H9 (cell line): ENCODE measurements at regions not wholly inside any gene's neighbourhood (a gene's known extent, or its start where the extent isn't known, plus 50 kb on each side); places are given as distances from the start of the nearest gene placed in this dataset.

ENCODE experiments used
- DNase-seq: peaks from one replicate; pipeline ENCODE4 v3.0.0-alpha.2; 2017
- H2AFZ ChIP-seq: one replicate; pipeline ENCODE4 v1.6.1; 2013; ENCODE audit warnings: mild to moderate bottlenecking, low read length, control low read depth, moderate library complexity
- H2AK5ac ChIP-seq: 2 replicates; pipeline ENCODE4 v1.6.1; 2013; ENCODE audit warnings: low read length, control low read depth, mixed read lengths; ENCODE audit not compliant: insufficient read length
- H2BK120ac ChIP-seq: one replicate; pipeline ENCODE4 v1.6.1; 2013; ENCODE audit warnings: low read depth, mild to moderate bottlenecking, low read length, control low read depth, inconsistent platforms; ENCODE audit not compliant: poor library complexity, severe bottlenecking
- H2BK12ac ChIP-seq: 2 replicates; pipeline ENCODE4 v1.6.1; 2013; ENCODE audit warnings: low read length, control low read depth, mixed read lengths, low read depth; ENCODE audit not compliant: insufficient read length
- H2BK15ac ChIP-seq: 2 replicates; pipeline ENCODE4 v1.6.1; 2013; ENCODE audit warnings: low read depth, low read length, control low read depth
- H2BK20ac ChIP-seq: one replicate; pipeline ENCODE4 v1.6.1; 2013; ENCODE audit warnings: low read depth, mild to moderate bottlenecking, low read length, control low read depth, inconsistent platforms; ENCODE audit not compliant: poor library complexity, severe bottlenecking
- H2BK5ac ChIP-seq: 2 replicates; pipeline ENCODE4 v1.6.1; 2013; ENCODE audit warnings: low read length, control low read depth, mixed read lengths; ENCODE audit not compliant: insufficient read length
- H3K14ac ChIP-seq: 2 replicates; pipeline ENCODE4 v1.6.1; 2013; ENCODE audit warnings: low read length, control low read depth; ENCODE audit not compliant: insufficient read depth
- H3K18ac ChIP-seq: 2 replicates; pipeline ENCODE4 v1.6.1; 2013; ENCODE audit warnings: low read depth, mild to moderate bottlenecking, mixed read lengths, low read length, control low read depth; ENCODE audit not compliant: insufficient read length
- H3K23ac ChIP-seq: 2 replicates; pipeline ENCODE4 v1.6.1; 2013; ENCODE audit warnings: low read length, control low read depth, mixed read lengths, low read depth; ENCODE audit not compliant: insufficient read length
- H3K23me2 ChIP-seq: 2 replicates; pipeline ENCODE4 v1.6.1; 2013; ENCODE audit warnings: low read depth, mild to moderate bottlenecking, mixed read lengths, low read length, control low read depth; ENCODE audit not compliant: insufficient read length, poor library complexity, severe bottlenecking
- H3K27ac ChIP-seq: 2 replicates; pipeline ENCODE4 v1.5.1; 2013; ENCODE audit warnings: low read length, control low read depth, mixed read lengths, low read depth; ENCODE audit not compliant: insufficient read length
- H3K27me3 ChIP-seq: 2 replicates; pipeline ENCODE4 v1.6.1; 2013; ENCODE audit warnings: low read length, control low read depth, inconsistent platforms; ENCODE audit not compliant: insufficient read depth
- H3K4ac ChIP-seq: 2 replicates; pipeline ENCODE4 v1.6.1; 2013; ENCODE audit warnings: low read depth, mild to moderate bottlenecking, control low read depth, inconsistent platforms, low read length, moderate library complexity
- H3K4me1 ChIP-seq: 2 replicates; pipeline ENCODE4 v1.6.1; 2013; ENCODE audit warnings: low read length, control low read depth, inconsistent platforms; ENCODE audit not compliant: insufficient read depth
- H3K4me2 ChIP-seq: 2 replicates; pipeline ENCODE4 v1.6.1; 2013; ENCODE audit warnings: low read length, control low read depth, mixed read lengths; ENCODE audit not compliant: insufficient read length, insufficient read depth
- H3K56ac ChIP-seq: 2 replicates; pipeline ENCODE4 v1.6.1; 2013; ENCODE audit warnings: low read depth, mild to moderate bottlenecking, mixed read lengths, low read length, control low read depth; ENCODE audit not compliant: insufficient read length
- H3K79me1 ChIP-seq: 2 replicates; pipeline ENCODE4 v1.6.1; 2013; ENCODE audit warnings: low read depth, mild to moderate bottlenecking, moderate library complexity, low read length, control low read depth, inconsistent platforms; ENCODE audit not compliant: insufficient read depth, poor library complexity, severe bottlenecking
- H3K79me2 ChIP-seq: 2 replicates; pipeline ENCODE4 v1.6.1; 2013; ENCODE audit warnings: low read length, control low read depth, inconsistent platforms; ENCODE audit not compliant: insufficient read depth
- H3K9ac ChIP-seq: 2 replicates; pipeline ENCODE4 v1.6.1; 2013; ENCODE audit warnings: low read length, control low read depth, mixed read lengths; ENCODE audit not compliant: insufficient read length; ENCODE audit errors: extremely low read depth
- H3K9me3 ChIP-seq: one replicate; pipeline ENCODE4 v1.6.1; 2013; ENCODE audit warnings: low read depth, low read length, inconsistent platforms; ENCODE audit not compliant: control insufficient read depth
- H3T11ph ChIP-seq: one replicate; pipeline ENCODE4 v1.6.1; 2013; ENCODE audit warnings: mild to moderate bottlenecking, low read length, control low read depth, inconsistent platforms
- H4K20me1 ChIP-seq: one replicate; pipeline ENCODE4 v1.6.1; 2013; ENCODE audit not compliant: control insufficient read depth, insufficient read length, insufficient read depth
- H4K5ac ChIP-seq: 2 replicates; pipeline ENCODE4 v1.6.1; 2013; ENCODE audit warnings: low read depth, mild to moderate bottlenecking, mixed read lengths, low read length, control low read depth; ENCODE audit not compliant: insufficient read length
- H4K8ac ChIP-seq: replicated peaks from 2 replicates; pipeline ENCODE4 v1.6.1; 2013; ENCODE audit warnings: low read length, control low read depth, mixed read lengths, low read depth; ENCODE audit not compliant: insufficient read length
- H4K91ac ChIP-seq: 2 replicates; pipeline ENCODE4 v1.6.1; 2013; ENCODE audit warnings: low read depth, mild to moderate bottlenecking, moderate library complexity, mixed read lengths, low read length, control low read depth; ENCODE audit not compliant: insufficient read length
- H3K27ac Mint-ChIP-seq, 3 experiments: 2 replicates in 2 of 3; 3 replicates in 1 of 3; pipeline ENCODE4 v1.8.0; 2020 to 2021; ENCODE audit warnings: mixed read lengths in 3 of 3, mild to moderate bottlenecking in 1 of 3, moderate library complexity in 1 of 3
- H3K27me3 Mint-ChIP-seq: 2 replicates; pipeline ENCODE4 v1.8.0; 2021; ENCODE audit warnings: low read depth, mild to moderate bottlenecking, moderate library complexity, mixed read lengths
- H3K36me3 Mint-ChIP-seq, 3 experiments: 2 replicates in 2 of 3; 3 replicates in 1 of 3; pipeline ENCODE4 v1.8.0; 2020 to 2021; ENCODE audit warnings: low read depth in 3 of 3, mixed read lengths in 3 of 3; ENCODE audit not compliant: insufficient read depth in 1 of 3
- H3K4me1 Mint-ChIP-seq, 2 experiments: 2 replicates each; pipeline ENCODE4 v1.8.0; 2020; ENCODE audit warnings: mixed read lengths in 2 of 2
- H3K4me3 Mint-ChIP-seq, 2 experiments: 2 replicates in 1 of 2; 3 replicates in 1 of 2; pipeline ENCODE4 v1.8.0; 2020 to 2021; ENCODE audit warnings: mild to moderate bottlenecking in 2 of 2, mixed read lengths in 2 of 2, moderate library complexity in 1 of 2
- H3K9me3 Mint-ChIP-seq, 2 experiments: 2 replicates in 1 of 2; 3 replicates in 1 of 2; pipeline ENCODE4 v1.8.0; 2020; ENCODE audit warnings: mild to moderate bottlenecking in 2 of 2, mixed read lengths in 2 of 2, moderate library complexity in 1 of 2
- CTCF ChIP-seq: fragments of 200-600 bp; sonication (generic); conservative IDR thresholded peaks from 3 replicates; pipeline ENCODE4 v1.8.0; 2021; ENCODE audit warnings: antibody characterized with exemption, mild to moderate bottlenecking
- WGBS: extraction: QIAGEN DNeasy Blood & Tissue Kit; methylation state at CpG from one replicate; pipeline ENCODE4 v1.1.7; 2013; ENCODE audit warnings: missing lambda C conversion rate, low lambda C conversion rate, mixed read lengths; ENCODE audit not compliant: insufficient read length; ENCODE audit errors: extremely low coverage; 5-methylcytosine and 5-hydroxymethylcytosine counted together

GRCh38 chr21:38077569-38077968 is 161.3 kb upstream of the KCNJ6 start:
- no peak overlapping the region for H3K9ac ChIP-seq
- no peak for TF ChIP-seq CTCF

More at GRCh38 chr21:38077569-38077968, 161.3 kb upstream of the KCNJ6 start:
- no peak overlapping the region for H2BK120ac ChIP-seq
- H3K9me3 Mint-ChIP-seq = peaks cover 7 to 8% of the 10 kb centered on the region in 2 experiments; a peak in 4 of 5 replicates
- no peak overlapping the region for H3K18ac ChIP-seq
- H2BK5ac ChIP-seq = no peak overlapping the region
- no peaks in the 10 kb centered on the region for H3K23me2 ChIP-seq
- no peak overlapping the region for H2BK15ac ChIP-seq
- no peak overlapping the region for H3K56ac ChIP-seq
- peaks cover 3% of the 10 kb centered on the region; the same call in 1 of the 2 replicates for H3K27me3 Mint-ChIP-seq
- H3K4me1 Mint-ChIP-seq = peaks cover 14% of the 10 kb centered on the region in 2 experiments
- H3K4me3 Mint-ChIP-seq = no peak overlapping the region
- H2AK5ac ChIP-seq = no peak overlapping the region
- no peak overlapping the region for H3T11ph ChIP-seq
- H2AFZ ChIP-seq = no peak overlapping the region
- H4K91ac ChIP-seq = no peak overlapping the region
- H2BK12ac ChIP-seq = no peak overlapping the region
- H3K23ac ChIP-seq = no peak overlapping the region
- H3K27me3 ChIP-seq = no peaks in the 10 kb centered on the region
- H3K36me3 Mint-ChIP-seq = no peaks in the 10 kb centered on the region
- H3K79me2 ChIP-seq = no peaks in the 10 kb centered on the region
- no peak overlapping the region for H4K8ac ChIP-seq
- WGBS = no CpG with 5 or more reads among the region's 5 CpGs
- no peaks in the 10 kb centered on the region for H3K9me3 ChIP-seq
- no peaks in the 10 kb centered on the region for H4K20me1 ChIP-seq
- no peak overlapping the region for H3K4ac ChIP-seq
- no peak for DNase-seq
- no peaks in the 10 kb centered on the region; the same call in 1 of the 2 replicates for H3K4me1 ChIP-seq
- no peak overlapping the region for H3K27ac Mint-ChIP-seq
- H3K4me2 ChIP-seq = no peak overlapping the region
- H3K79me1 ChIP-seq = no peaks in the 10 kb centered on the region
- H3K14ac ChIP-seq = no peak overlapping the region
- H4K5ac ChIP-seq = no peak overlapping the region
- no peak overlapping the region for H2BK20ac ChIP-seq
- no peak overlapping the region for H3K27ac ChIP-seq
